WI38 (cell line): ENCODE measurements at regions not wholly inside any gene's neighbourhood (a gene's known extent, or its start where the extent isn't known, plus 50 kb on each side); places are given as distances from the start of the nearest gene placed in this dataset.

Experiments
- H3K4me3 ChIP-seq: 2 replicates; pipeline ENCODE4 v1.5.1; 2011; ENCODE audit warnings: low read depth, mild to moderate bottlenecking, control low read depth, low read length
- CTCF ChIP-seq: IDR thresholded peaks from 2 replicates; pipeline ENCODE4 v1.5.1; 2012; ENCODE audit warnings: low read depth, mild to moderate bottlenecking, control low read depth, low read length

- TF ChIP-seq CTCF: no peak
Measured at GRCh38 chr17:79366988-79367571, 243.8 kb downstream of the RBFOX3 start.

GRCh38 chr17:79365836-79366770 is 244.7 kb downstream of the RBFOX3 start:
- TF ChIP-seq CTCF: no peak

More at GRCh38 chr17:79366988-79367571, 243.8 kb downstream of the RBFOX3 start:
- no peak overlapping the region for H3K4me3 ChIP-seq

GRCh38 chr17:79365351-79365750 is 245.5 kb downstream of the RBFOX3 start:
- no peak for TF ChIP-seq CTCF
- no peak overlapping the region for H3K4me3 ChIP-seq

More at GRCh38 chr17:79365836-79366770, 244.7 kb downstream of the RBFOX3 start:
- no peak overlapping the region for H3K4me3 ChIP-seq

- TF ChIP-seq CTCF: no peak
- no peak overlapping the region for H3K4me3 ChIP-seq
Measured at GRCh38 chr17:79364315-79365094, 246.3 kb downstream of the RBFOX3 start.

GRCh38 chr17:79363552-79364275 is 247.1 kb downstream of the RBFOX3 start:
- no peak overlapping the region for H3K4me3 ChIP-seq
- no peak for TF ChIP-seq CTCF

- no peak for TF ChIP-seq CTCF
- H3K4me3 ChIP-seq: no peak overlapping the region
Measured at GRCh38 chr17:79362772-79363305, 248.0 kb downstream of the RBFOX3 start.
